NCI-H2171 treated with DMSO at 0.1 percent for 48 hours (cell line): ENCODE measurements at regions not wholly inside any gene's neighbourhood (a gene's known extent, or its start where the extent isn't known, plus 50 kb on each side); places are given as distances from the start of the nearest gene placed in this dataset.

ENCODE experiments used
- DNase-seq: peaks from one replicate; lab custom pipeline; 2025; lab: John Stamatoyannopoulos, UW

DNA sequence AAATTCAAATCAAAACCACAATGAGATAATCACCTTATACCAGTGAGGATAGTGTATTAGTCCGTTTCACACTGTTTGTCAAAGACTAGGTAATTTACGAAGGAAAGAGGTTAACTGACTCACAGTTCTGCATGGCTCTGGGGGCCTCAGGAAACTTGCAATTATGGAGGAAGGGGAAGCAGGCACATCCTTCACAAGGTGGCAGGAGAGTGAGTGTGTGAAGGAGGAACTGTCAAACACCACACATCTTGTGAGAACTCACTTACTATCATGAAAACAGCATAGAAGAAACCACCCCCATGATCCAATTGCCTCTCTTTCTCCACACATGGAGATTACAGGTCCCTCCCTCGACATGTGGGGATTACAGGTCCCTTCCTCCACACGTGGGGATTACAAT is 54.7 kb upstream of the TRPC5 start:
- DNase-seq, result no peak
